HCT116 (cell line): ENCODE measurements at regions not wholly inside any gene's neighbourhood (a gene's known extent, or its start where the extent isn't known, plus 50 kb on each side); places are given as distances from the start of the nearest gene placed in this dataset.

Source experiments
- ATAC-seq: fragments of 200-7000 bp; cut with Tn5 transposase; 2 replicates; pipeline ENCODE4 v1.9.1; 2020; ENCODE audit warnings: mild to moderate bottlenecking, moderate library complexity
- BruUV-seq: library from RNA; stranded (reverse); fragments of 400-500 nt; replicated peaks from 2 replicates; lab custom pipeline; 2021; lab: Mats Ljungman, UMichigan
- CTCF ChIA-PET: fragments of 300-600 bp; sonication (Branson Sonifier 250); formaldehyde crosslinking; loops from one replicate; lab custom pipeline; 2021; ENCODE audit warnings: antibody characterized with exemption; lab: Charles Lee
- POLR2A ChIA-PET: fragments of 300-600, 350-600 bp; sonication (Branson Sonifier 250); formaldehyde crosslinking; loops from one replicate; lab custom pipeline; 2021; ENCODE audit warnings: antibody characterized with exemption; lab: Charles Lee
- RAD21 ChIA-PET, 2 experiments: fragments of 300-600 bp; sonication (Branson Sonifier 250); formaldehyde crosslinking; loops; one replicate each; lab custom pipeline; 2023; ENCODE audit warnings: low total read pairs in 2 of 2; ENCODE audit not compliant: uncharacterized antibody in 2 of 2, unreplicated experiment in 2 of 2, low non-redundant PET in 1 of 2; lab: Charles Lee
- DNase-seq: peaks from one replicate; pipeline ENCODE4 v3.0.0-alpha.2; 2010; ENCODE audit warnings: low read depth, low spot score
- H2AFZ ChIP-seq: fragments of 200-600 bp; shearing (Covaris generic), sonication (generic); 2 replicates; pipeline ENCODE4 v1.6.1; 2017; ENCODE audit warnings: low read depth, mixed run types, mixed read lengths, antibody characterized with exemption, low read length; ENCODE audit not compliant: poor library complexity, severe bottlenecking
- H3K27ac ChIP-seq: 2 replicates; pipeline ENCODE4 v1.5.1; 2012; ENCODE audit warnings: low read depth, low read length
- H3K27me3 ChIP-seq: fragments of 200-600 bp; sonication (generic); 2 replicates; pipeline ENCODE4 v1.6.1; 2016; ENCODE audit warnings: mixed run types, low read length, mixed read lengths; ENCODE audit not compliant: insufficient read depth
- H3K36me3 ChIP-seq, 2 experiments: fragments of 200-500 bp in 1 of 2; fragments of 200-600 bp in 1 of 2; sonication (Bioruptor generic) in 1 of 2; sonication (generic) in 1 of 2; 2 replicates each; pipeline versions ENCODE4 v1.5.1 to v1.6.1; 2014 to 2016; ENCODE audit warnings: low read length in 2 of 2, inconsistent platforms in 1 of 2, mixed read lengths in 1 of 2, mixed run types in 1 of 2; ENCODE audit not compliant: insufficient read depth in 2 of 2, control insufficient read depth in 1 of 2
- H3K4me1 ChIP-seq, 2 experiments: fragments of 200-600 bp in 1 of 2; sonication (generic) in 1 of 2; 2 replicates each; pipeline versions ENCODE4 v1.5.1 to v1.6.1; 2012 to 2017; ENCODE audit warnings: low read length in 2 of 2, inconsistent platforms in 1 of 2, mild to moderate bottlenecking in 1 of 2, mixed read lengths in 1 of 2, mixed run types in 1 of 2, moderate library complexity in 1 of 2; ENCODE audit not compliant: insufficient read depth in 2 of 2, control insufficient read depth in 1 of 2
- H3K4me2 ChIP-seq: fragments of 200-600 bp; sonication (generic); 2 replicates; pipeline ENCODE4 v1.6.1; 2017; ENCODE audit warnings: mixed run types, low read length, mixed read lengths
- H3K4me3 ChIP-seq, 2 experiments: fragments of 200-600 bp in 1 of 2; sonication (generic) in 1 of 2; replicated peaks in 1 of 2; 2 replicates each; pipeline ENCODE4 v1.5.1; 2011 to 2016; ENCODE audit warnings: low read length in 2 of 2, control low read depth in 1 of 2, low read depth in 1 of 2, mild to moderate bottlenecking in 1 of 2, mixed read lengths in 1 of 2, mixed run types in 1 of 2
- H3K79me2 ChIP-seq: fragments of 200-600 bp; sonication (generic); 2 replicates; pipeline ENCODE4 v1.6.1; 2017; ENCODE audit warnings: mild to moderate bottlenecking, mixed run types, low read length, moderate library complexity, mixed read lengths; ENCODE audit not compliant: insufficient read depth
- H3K9ac ChIP-seq: fragments of 200-600 bp; sonication (generic); 2 replicates; pipeline ENCODE4 v1.6.1; 2016; ENCODE audit warnings: low read length, mixed read lengths
- H3K9me2 ChIP-seq: fragments of 200-600 bp; sonication (generic), shearing (Covaris generic); 2 replicates; pipeline ENCODE4 v1.6.1; 2017; ENCODE audit warnings: mixed run types, mild to moderate bottlenecking, moderate library complexity; ENCODE audit not compliant: insufficient read depth
- H3K9me3 ChIP-seq, 2 experiments: fragments of 200-500 bp in 1 of 2; fragments of 200-600 bp in 1 of 2; sonication (Bioruptor generic) in 1 of 2; sonication (generic) in 1 of 2; 2 replicates each; pipeline ENCODE4 v1.6.1; 2014 to 2017; ENCODE audit warnings: low read length in 2 of 2, mixed read lengths in 2 of 2, inconsistent platforms in 1 of 2, low read depth in 1 of 2, mild to moderate bottlenecking in 1 of 2, mixed run types in 1 of 2, moderate library complexity in 1 of 2; ENCODE audit not compliant: control insufficient read depth in 1 of 2, insufficient read depth in 1 of 2
- H4K20me1 ChIP-seq: fragments of 200-600 bp; sonication (generic), shearing (Covaris generic); 2 replicates; pipeline ENCODE4 v1.6.1; 2017; ENCODE audit warnings: mixed run types, mild to moderate bottlenecking, moderate library complexity; ENCODE audit not compliant: insufficient read depth
- ATF3 ChIP-seq: IDR thresholded peaks from 2 replicates; pipeline ENCODE4 v1.6.1; 2012
- CBX3 ChIP-seq: IDR thresholded peaks from 2 replicates; pipeline ENCODE4 v1.6.1; 2012; ENCODE audit warnings: low read depth
- CEBPB ChIP-seq: IDR thresholded peaks from 2 replicates; pipeline ENCODE4 v1.6.1; 2012; ENCODE audit warnings: low read depth
- CTCF ChIP-seq, 3 experiments: fragments of 200-600 bp in 1 of 3; sonication (generic) in 1 of 3; IDR thresholded peaks in 2 of 3; conservative IDR thresholded peaks in 1 of 3; 2 replicates each; pipeline ENCODE4 v1.5.1; 2012 to 2017; ENCODE audit warnings: low read depth in 2 of 3, low read length in 2 of 3, antibody characterized with exemption in 1 of 3, borderline replicate concordance in 1 of 3, control low read depth in 1 of 3, mild to moderate bottlenecking in 1 of 3, mixed read lengths in 1 of 3, mixed run types in 1 of 3, moderate library complexity in 1 of 3; ENCODE audit not compliant: insufficient read depth in 1 of 3
- EGR1 ChIP-seq: IDR thresholded peaks from 2 replicates; pipeline ENCODE4 v1.6.1; 2012; ENCODE audit warnings: low read depth
- ELF1 ChIP-seq: IDR thresholded peaks from 2 replicates; pipeline ENCODE4 v1.6.1; 2012; ENCODE audit warnings: low read depth, borderline replicate concordance
- EZH2 ChIP-seq: fragments of 200-600 bp; sonication (generic); IDR thresholded peaks from 2 replicates; pipeline ENCODE4 v1.6.1; 2017; ENCODE audit warnings: antibody characterized with exemption, mixed run types
- EZH2phosphoT487 ChIP-seq: fragments of 200-600 bp; IDR thresholded peaks from 2 replicates; pipeline ENCODE4 v1.6.1; 2018; ENCODE audit warnings: antibody characterized with exemption, borderline replicate concordance
- FOSL1 ChIP-seq: IDR thresholded peaks from 2 replicates; pipeline ENCODE4 v1.6.1; 2012; ENCODE audit warnings: low read depth
- POLR2A ChIP-seq: IDR thresholded peaks from 2 replicates; pipeline ENCODE4 v1.7.0; 2011; ENCODE audit warnings: borderline replicate concordance; ENCODE audit not compliant: insufficient read depth, insufficient read length; ENCODE audit errors: extremely low read depth
- POLR2AphosphoS5 ChIP-seq: IDR thresholded peaks from 2 replicates; pipeline ENCODE4 v1.6.1; 2011; ENCODE audit warnings: mild to moderate bottlenecking, low read depth, low read length, moderate library complexity
- RAD21 ChIP-seq: IDR thresholded peaks from 2 replicates; pipeline ENCODE4 v1.6.1; 2012; ENCODE audit warnings: low read depth, mild to moderate bottlenecking
- REST ChIP-seq: IDR thresholded peaks from 2 replicates; pipeline ENCODE4 v1.6.1; 2012; ENCODE audit warnings: low read depth
- SP1 ChIP-seq: IDR thresholded peaks from 2 replicates; pipeline ENCODE4 v1.6.1; 2012; ENCODE audit warnings: low read depth
- SRF ChIP-seq: IDR thresholded peaks from 2 replicates; pipeline ENCODE4 v1.6.1; 2012; ENCODE audit warnings: low read depth
- TCF7L2 ChIP-seq: IDR thresholded peaks from 2 replicates; pipeline ENCODE4 v1.7.0; 2011; ENCODE audit warnings: borderline replicate concordance, inconsistent platforms; ENCODE audit not compliant: insufficient read depth, insufficient read length; ENCODE audit errors: extremely low read depth
- YY1 ChIP-seq: IDR thresholded peaks from 2 replicates; pipeline ENCODE4 v1.6.1; 2011; ENCODE audit warnings: low read length, low read depth, moderate library complexity, mild to moderate bottlenecking; ENCODE audit not compliant: insufficient replicate concordance; ENCODE audit errors: extremely low read depth
- ZFX ChIP-seq: fragments of 450-650 bp; IDR thresholded peaks from 2 replicates; pipeline ENCODE4 v1.6.1; 2017
- ZNF274 ChIP-seq: fragments of 200-500 bp; sonication (Bioruptor generic); IDR thresholded peaks from 2 replicates; pipeline ENCODE4 v1.6.1; 2014; ENCODE audit warnings: mild to moderate bottlenecking, low read depth, low read length, inconsistent platforms
- intact Hi-C: fragments of 100-400 bp; cut with micrococcal nuclease; formaldehyde crosslinking; loops from 2 replicates; pipeline ENCODE4 v1.10.0; 2022
- TF ChIP-seq, protein P1 (sequence below): IDR thresholded peaks from 2 replicates; pipeline ENCODE4 v1.6.1; 2012

DNA sequence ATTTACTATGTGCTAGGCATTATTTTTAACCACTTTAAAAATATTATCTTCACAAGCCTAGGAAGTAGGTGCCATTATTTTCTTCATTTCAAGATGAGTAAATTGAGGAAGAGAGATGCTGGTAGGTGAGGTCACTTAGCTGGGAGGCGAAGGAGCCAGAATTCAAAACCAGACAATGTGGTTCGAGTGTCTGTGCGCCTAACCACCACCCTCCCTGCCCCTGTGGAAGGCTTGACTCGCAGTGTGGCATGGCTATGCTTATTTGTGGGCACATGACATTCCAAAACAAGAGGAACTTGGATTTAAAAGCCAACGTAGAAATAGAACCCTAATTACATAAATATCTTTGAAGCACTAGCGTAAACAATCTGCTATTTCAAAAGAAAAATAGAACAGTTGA, 226.6 kb upstream of the PITX2 start:
- ATAC-seq = no peak
- intact Hi-C loops = no loop called here
- POLR2A ChIA-PET = no interaction called here
- Histone ChIP-seq H2AFZ (no peak overlapping the region), H3K79me2 (no peaks in the 10 kb centered on the region), H3K9me3 (no peaks in the 10 kb centered on the region), H3K27ac (no peak overlapping the region), H3K4me3 (no peak overlapping the region)
- no peak for DNase-seq
- TF ChIP-seq EZH2 = no peak
- no peak for TF ChIP-seq YY1
- no peak for TF ChIP-seq RAD21
- no peak for TF ChIP-seq ZNF274
- TF ChIP-seq REST = no peak
- TF ChIP-seq SP1 = no peak
- no peak for TF ChIP-seq TCF7L2
- TF ChIP-seq SRF = no peak
- no peak for TF ChIP-seq EZH2phosphoT487
- TF ChIP-seq CBX3 = no peak
- no peak for TF ChIP-seq ATF3
- no peak for TF ChIP-seq EGR1
- no peak for TF ChIP-seq POLR2AphosphoS5
- TF ChIP-seq ZFX = no peak
- TF ChIP-seq CEBPB = no peak
- TF ChIP-seq FOSL1 = no peak
- TF ChIP-seq, protein P1, sequence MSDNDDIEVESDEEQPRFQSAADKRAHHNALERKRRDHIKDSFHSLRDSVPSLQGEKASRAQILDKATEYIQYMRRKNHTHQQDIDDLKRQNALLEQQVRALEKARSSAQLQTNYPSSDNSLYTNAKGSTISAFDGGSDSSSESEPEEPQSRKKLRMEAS = no peak
- no peak for TF ChIP-seq ELF1
- no peak for TF ChIP-seq POLR2A
- TF ChIP-seq CTCF (IDR thresholded peaks at IDR 0.05 in 2 of 3, conservative IDR thresholded peaks at IDR 0.05 in 1 of 3; ENCODE audit: borderline replicate concordance in 1 of 3, insufficient read depth in 1 of 3, low read depth in 2 of 3, low read length in 2 of 3) = no peak
- TF ChIP-seq, all 23 proteins: peak for 0
- Histone ChIP-seq H3K36me3 (no peaks in the 10 kb centered on the region), H4K20me1 (no peaks in the 10 kb centered on the region), H3K9me2 (no peaks in the 10 kb centered on the region), H3K27me3 (no peaks in the 10 kb centered on the region), H3K4me1 (peaks cover 0 to 4% of the 10 kb centered on the region in 2 experiments; a peak in 1 of 4 replicates), H3K4me2 (no peak overlapping the region), H3K9ac (no peak overlapping the region)
- no TSS peak for BruUV-seq
- CTCF ChIA-PET = no interaction called here
- RAD21 ChIA-PET = no interaction called here
